22Rv1 (cell line): ENCODE measurements at regions not wholly inside any gene's neighbourhood (a gene's known extent, or its start where the extent isn't known, plus 50 kb on each side); places are given as distances from the start of the nearest gene placed in this dataset.
"Not testable (repeated sequence)": the region's sequence is repeated elsewhere in the genome, so short reads cannot be mapped to it uniquely, and the experiment has no call there.

ENCODE experiments used
- ZFX ChIP-seq: fragments of 450-650 bp; IDR thresholded peaks from 2 replicates; pipeline ENCODE4 v1.6.1; 2017; ENCODE audit warnings: antibody characterized with exemption, borderline replicate concordance
- TF ChIP-seq, protein P1 (sequence below): fragments of 450-650 bp; IDR thresholded peaks from 2 replicates; pipeline ENCODE4 v1.5.1; 2017; ENCODE audit warnings: mild to moderate bottlenecking

DNA sequence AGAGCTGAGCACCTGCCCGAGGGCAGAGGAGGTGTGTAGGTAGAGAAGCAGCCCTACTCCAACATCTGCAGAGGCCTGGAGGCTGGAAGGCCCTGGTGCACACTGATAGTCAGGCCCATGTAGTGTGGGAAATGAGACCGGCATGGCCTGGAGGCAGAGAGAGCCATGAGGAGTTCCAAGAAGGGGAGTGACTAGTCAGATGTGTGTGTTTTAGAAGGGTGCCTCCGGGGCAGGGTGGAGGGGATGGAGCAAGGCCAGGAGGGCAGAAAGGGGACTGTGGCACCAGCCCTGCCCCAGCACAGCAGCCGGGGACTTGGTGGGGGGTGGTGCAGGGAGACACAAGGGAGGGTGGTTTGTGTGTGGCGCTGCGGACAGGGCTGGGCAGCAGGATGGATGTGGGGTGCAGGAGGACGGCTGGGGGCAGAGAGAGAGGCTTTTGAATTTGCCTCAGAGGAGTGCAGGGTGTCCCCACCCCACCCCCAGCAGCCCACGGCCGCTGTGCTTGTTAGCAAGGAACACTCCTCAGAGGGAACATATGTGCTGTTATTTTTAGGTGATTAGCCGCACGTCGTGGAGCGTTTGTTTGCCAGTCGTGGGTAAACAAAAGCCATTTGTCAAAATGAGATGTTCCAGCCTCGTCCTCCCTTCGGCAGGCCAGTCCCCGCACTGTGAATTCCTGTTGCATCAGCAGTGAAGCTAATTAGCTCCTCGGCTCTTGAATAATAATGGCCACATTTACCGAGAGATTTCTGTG, 65.6 kb downstream of the PROP1 start:
- TF ChIP-seq, protein P1, sequence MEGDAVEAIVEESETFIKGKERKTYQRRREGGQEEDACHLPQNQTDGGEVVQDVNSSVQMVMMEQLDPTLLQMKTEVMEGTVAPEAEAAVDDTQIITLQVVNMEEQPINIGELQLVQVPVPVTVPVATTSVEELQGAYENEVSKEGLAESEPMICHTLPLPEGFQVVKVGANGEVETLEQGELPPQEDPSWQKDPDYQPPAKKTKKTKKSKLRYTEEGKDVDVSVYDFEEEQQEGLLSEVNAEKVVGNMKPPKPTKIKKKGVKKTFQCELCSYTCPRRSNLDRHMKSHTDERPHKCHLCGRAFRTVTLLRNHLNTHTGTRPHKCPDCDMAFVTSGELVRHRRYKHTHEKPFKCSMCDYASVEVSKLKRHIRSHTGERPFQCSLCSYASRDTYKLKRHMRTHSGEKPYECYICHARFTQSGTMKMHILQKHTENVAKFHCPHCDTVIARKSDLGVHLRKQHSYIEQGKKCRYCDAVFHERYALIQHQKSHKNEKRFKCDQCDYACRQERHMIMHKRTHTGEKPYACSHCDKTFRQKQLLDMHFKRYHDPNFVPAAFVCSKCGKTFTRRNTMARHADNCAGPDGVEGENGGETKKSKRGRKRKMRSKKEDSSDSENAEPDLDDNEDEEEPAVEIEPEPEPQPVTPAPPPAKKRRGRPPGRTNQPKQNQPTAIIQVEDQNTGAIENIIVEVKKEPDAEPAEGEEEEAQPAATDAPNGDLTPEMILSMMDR: not testable (repeated sequence)
- not testable (repeated sequence) for TF ChIP-seq ZFX
